ENCODE measurements at regions not wholly inside any gene's neighbourhood (a gene's known extent, or its start where the extent isn't known, plus 50 kb on each side); places are given as distances from the start of the nearest gene placed in this dataset.

- no peak for DNase-seq
Observed at GRCh38 chr4:77538144-77538543, 67.5 kb upstream of the CXCL13 start.

GRCh38 chr4:77538574-77539157, 67.0 kb upstream of the CXCL13 start:
- no peak for DNase-seq

Data from activated CD8-positive, alpha-beta memory T cell treated with anti-CD3 and anti-CD28 coated beads for 24 hours (primary cell).